ENCODE measurements at regions not wholly inside any gene's neighbourhood (a gene's known extent, or its start where the extent isn't known, plus 50 kb on each side); places are given as distances from the start of the nearest gene placed in this dataset.

- no peak for DNase-seq
These were observed 310.0 kb downstream of the SOX9 start for GRCh38 chr17:72430611-72431432.

- no peak for DNase-seq
These were observed 311.4 kb downstream of the SOX9 start for GRCh38 chr17:72432143-72432621.

- no peak for DNase-seq
These were observed 312.1 kb downstream of the SOX9 start for GRCh38 chr17:72432881-72433280.

- no peak for DNase-seq
These were observed 313.0 kb downstream of the SOX9 start for GRCh38 chr17:72433797-72434196.

GRCh38 chr17:72434581-72434980 is 313.8 kb downstream of the SOX9 start:
- no peak for DNase-seq

GRCh38 chr17:72434991-72435618 is 314.3 kb downstream of the SOX9 start:
- no peak for DNase-seq

- no peak for DNase-seq
These were observed 318.0 kb downstream of the SOX9 start for GRCh38 chr17:72438783-72439182.

- no peak for DNase-seq
These were observed 319.2 kb downstream of the SOX9 start for GRCh38 chr17:72439893-72440502.

GRCh38 chr17:72440961-72441360 is 320.1 kb downstream of the SOX9 start:
- DNase-seq, result no peak

GRCh38 chr17:72441909-72442308 is 321.1 kb downstream of the SOX9 start:
- DNase-seq, result no peak

- DNase-seq, result no peak
These were observed 323.8 kb downstream of the SOX9 start for GRCh38 chr17:72444517-72445054.

GRCh38 chr17:72445055-72445991 is 324.5 kb downstream of the SOX9 start:
- DNase-seq, result no peak

GRCh38 chr17:72446118-72446517 is 325.3 kb downstream of the SOX9 start:
- DNase-seq, result no peak

GRCh38 chr17:72446525-72447250 is 325.9 kb downstream of the SOX9 start:
- DNase-seq, result no peak

GRCh38 chr17:72447251-72447640 is 326.4 kb downstream of the SOX9 start:
- DNase-seq, result no peak

- no peak for DNase-seq
These were observed 327.2 kb downstream of the SOX9 start for GRCh38 chr17:72448019-72448418.

- no peak for DNase-seq
These were observed 331.7 kb downstream of the SOX9 start for GRCh38 chr17:72452286-72453173.

- no peak for DNase-seq
These were observed 333.5 kb downstream of the SOX9 start for GRCh38 chr17:72454342-72454741.

- no peak for DNase-seq
These were observed 334.7 kb downstream of the SOX9 start for GRCh38 chr17:72455562-72455961.

GRCh38 chr17:72456075-72456474 is 335.3 kb downstream of the SOX9 start:
- DNase-seq, result no peak

- DNase-seq, result no peak
These were observed 336.9 kb downstream of the SOX9 start for GRCh38 chr17:72457712-72458111.
